Neural cell (in vitro differentiated cells): ENCODE measurements at regions not wholly inside any gene's neighbourhood (a gene's known extent, or its start where the extent isn't known, plus 50 kb on each side); places are given as distances from the start of the nearest gene placed in this dataset.
"Not testable (repeated sequence)": the region's sequence is repeated elsewhere in the genome, so short reads cannot be mapped to it uniquely, and the experiment has no call there.

Experiments used
- H2AFZ ChIP-seq: fragments of 200-600, 300-800 bp; sonication (generic), shearing (Covaris generic); 2 replicates; pipeline ENCODE4 v1.6.0; 2014; ENCODE audit warnings: low read depth, mild to moderate bottlenecking, antibody characterized with exemption, low read length, moderate library complexity
- H3F3A ChIP-seq: fragments of 200-600 bp; shearing (Covaris generic); 2 replicates; pipeline ENCODE4 v1.6.1; 2016; ENCODE audit warnings: mild to moderate bottlenecking, moderate library complexity, mixed read lengths, antibody characterized with exemption, low read length; ENCODE audit not compliant: insufficient read depth, poor library complexity, severe bottlenecking
- H3K27ac ChIP-seq: fragments of 200-600, 300-800 bp; sonication (generic), shearing (Covaris generic); 2 replicates; pipeline ENCODE4 v1.5.1; 2014; ENCODE audit warnings: mild to moderate bottlenecking, low read length, moderate library complexity
- H3K27me3 ChIP-seq: fragments of 300-800, 200-600 bp; sonication (generic), shearing (Covaris generic); 2 replicates; pipeline ENCODE4 v1.6.0; 2014; ENCODE audit warnings: mild to moderate bottlenecking, low read depth, low read length, moderate library complexity; ENCODE audit not compliant: insufficient read depth
- H3K36me3 ChIP-seq: fragments of 300-800, 200-600 bp; sonication (generic), shearing (Covaris generic); 2 replicates; pipeline ENCODE4 v1.5.1; 2014; ENCODE audit warnings: mild to moderate bottlenecking, antibody characterized with exemption, low read length, moderate library complexity; ENCODE audit not compliant: insufficient read depth
- H3K4me2 ChIP-seq: fragments of 300-800, 200-600 bp; sonication (generic), shearing (Covaris generic); 2 replicates; pipeline ENCODE4 v1.6.0; 2014; ENCODE audit warnings: mild to moderate bottlenecking, low read length
- H3K4me3 ChIP-seq: fragments of 300-800, 200-600 bp; sonication (generic), shearing (Covaris generic); 2 replicates; pipeline ENCODE4 v1.5.1; 2014; ENCODE audit warnings: mild to moderate bottlenecking, low read length, moderate library complexity
- H3K79me2 ChIP-seq: fragments of 200-600 bp; shearing (Covaris generic); replicated peaks from 2 replicates; pipeline ENCODE4 v1.6.0; 2014; ENCODE audit warnings: mild to moderate bottlenecking, low read length, moderate library complexity; ENCODE audit not compliant: insufficient read depth
- H3K9ac ChIP-seq: fragments of 300-800, 200-600 bp; sonication (generic), shearing (Covaris generic); 2 replicates; pipeline ENCODE4 v1.6.1; 2016; ENCODE audit warnings: mild to moderate bottlenecking, low read length, mixed read lengths
- H3K9me2 ChIP-seq: fragments of 200-600 bp; shearing (Covaris generic); 2 replicates; pipeline ENCODE4 v1.6.1; 2016; ENCODE audit warnings: mild to moderate bottlenecking, low read length, mixed read lengths; ENCODE audit not compliant: insufficient read depth
- H3K9me3 ChIP-seq: fragments of 200-600, 300-800 bp; sonication (generic), shearing (Covaris generic); 2 replicates; pipeline ENCODE4 v1.6.1; 2016; ENCODE audit warnings: mild to moderate bottlenecking, mixed run types, low read length, moderate library complexity, mixed read lengths
- H4K20me1 ChIP-seq: fragments of 200-600 bp; shearing (Covaris generic); 2 replicates; pipeline ENCODE4 v1.6.1; 2016; ENCODE audit warnings: mild to moderate bottlenecking, mixed run types; ENCODE audit not compliant: insufficient read depth
- EP300 ChIP-seq: fragments of 450-650 bp; conservative IDR thresholded peaks from 2 replicates; pipeline ENCODE4 v1.6.1; 2014; ENCODE audit warnings: antibody characterized with exemption, mild to moderate bottlenecking, moderate library complexity; ENCODE audit not compliant: poor library complexity, severe bottlenecking
- EZH2 ChIP-seq: fragments of 200-600, 300-800 bp; shearing (Covaris generic), sonication (generic); IDR thresholded peaks from 2 replicates; pipeline ENCODE4 v1.6.1; 2014; ENCODE audit warnings: antibody characterized with exemption, low read length, borderline replicate concordance, mild to moderate bottlenecking; ENCODE audit not compliant: insufficient read depth, poor library complexity, severe bottlenecking
- MXI1 ChIP-seq: fragments of 450-650 bp; conservative IDR thresholded peaks from 2 replicates; pipeline ENCODE4 v1.6.1; 2014; ENCODE audit warnings: antibody characterized with exemption, mild to moderate bottlenecking; ENCODE audit not compliant: poor library complexity, severe bottlenecking
- POLR2AphosphoS5 ChIP-seq: IDR thresholded peaks from 2 replicates; pipeline ENCODE4 v1.6.1; 2012
- RAD21 ChIP-seq: fragments of 450-650 bp; conservative IDR thresholded peaks from 2 replicates; pipeline ENCODE4 v1.6.1; 2014; ENCODE audit warnings: antibody characterized with exemption, mild to moderate bottlenecking, moderate library complexity
- SMC3 ChIP-seq: fragments of 450-650 bp; conservative IDR thresholded peaks from 2 replicates; pipeline ENCODE4 v1.6.1; 2014; ENCODE audit warnings: antibody characterized with exemption, mild to moderate bottlenecking, moderate library complexity; ENCODE audit not compliant: poor library complexity
- TAF1 ChIP-seq: IDR thresholded peaks from 2 replicates; pipeline ENCODE4 v1.6.1; 2012; ENCODE audit warnings: low read depth
- TF ChIP-seq, protein P1 (sequence below): fragments of 450-650 bp; IDR thresholded peaks from 2 replicates; pipeline ENCODE4 v1.5.1; 2014; ENCODE audit warnings: antibody characterized with exemption, mild to moderate bottlenecking, moderate library complexity; ENCODE audit not compliant: poor library complexity, severe bottlenecking
- TF ChIP-seq, protein P2 (sequence below): IDR thresholded peaks from 2 replicates; pipeline ENCODE4 v1.6.1; 2012; ENCODE audit warnings: borderline replicate concordance

DNA sequence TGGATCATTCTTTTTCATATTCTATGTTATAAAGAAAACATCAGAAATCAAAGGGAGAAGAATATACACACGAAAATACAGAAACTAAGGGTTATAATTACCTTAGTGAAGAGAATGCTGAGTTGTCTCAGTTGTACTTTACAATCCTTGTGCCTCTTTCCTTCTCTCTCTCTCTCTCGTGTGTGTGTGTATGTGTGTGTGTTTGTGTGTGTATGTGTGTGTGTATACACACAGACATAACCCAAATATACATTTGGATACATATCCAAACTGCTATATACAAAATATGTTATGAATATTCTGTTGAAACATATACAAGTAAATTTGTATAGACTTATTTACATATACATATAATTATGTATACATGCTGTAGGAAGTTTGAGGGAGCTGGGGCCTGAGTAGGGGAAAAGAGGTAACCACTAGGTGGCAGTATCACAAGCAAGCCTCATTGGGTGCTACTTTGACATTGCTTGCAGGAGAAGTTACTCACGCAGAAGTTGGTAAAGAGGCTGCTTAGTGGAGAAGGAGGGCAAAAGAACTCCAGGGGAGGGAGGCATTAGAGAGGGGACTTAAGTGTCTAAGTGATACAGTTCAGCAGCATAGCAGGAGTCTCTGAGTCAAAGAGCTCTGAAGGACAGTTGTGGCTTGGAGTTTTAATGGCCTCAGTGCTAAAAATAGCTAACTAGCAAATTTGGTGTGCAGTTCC, 465.1 kb upstream of the PCDH20 start:
- no peak overlapping the region for H2AFZ ChIP-seq
- no peaks in the 10 kb centered on the region for H3K79me2 ChIP-seq

DNA sequence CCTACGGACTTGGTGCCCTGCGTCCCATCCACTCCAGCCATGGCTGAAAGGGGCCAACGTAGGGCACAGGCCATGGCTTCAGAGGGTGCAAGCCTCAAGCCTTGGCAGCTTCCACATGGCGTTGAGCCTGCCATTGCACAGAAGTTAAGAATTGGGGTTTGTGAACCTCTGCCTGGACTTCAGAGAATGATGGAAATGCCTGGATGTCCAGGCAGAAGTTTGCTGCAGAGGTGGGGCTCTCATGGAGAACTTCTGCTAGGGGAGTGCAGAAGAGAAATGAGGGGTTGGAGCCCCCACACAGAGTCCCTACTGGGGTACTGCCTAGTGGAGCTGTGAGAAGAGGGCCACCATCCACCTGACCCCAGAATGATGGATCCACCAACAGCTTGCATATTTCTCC, 462.9 kb upstream of the PCDH20 start:
- H3K9me3 ChIP-seq, H3F3A ChIP-seq, H3K27me3 ChIP-seq: not testable (repeated sequence)

More for the DNA sequence above, 465.1 kb upstream of the PCDH20 start:
- Histone ChIP-seq H3K9me3 (no peaks in the 10 kb centered on the region), H3K9ac (no peak overlapping the region), H4K20me1 (no peaks in the 10 kb centered on the region), H3K36me3 (no peaks in the 10 kb centered on the region), H3K9me2 (no peaks in the 10 kb centered on the region), H3K4me2 (no peak overlapping the region), H3K27ac (no peak overlapping the region), H3K27me3 (no peaks in the 10 kb centered on the region), H3K4me3 (no peak overlapping the region), H3F3A (peaks cover 3% of the 10 kb centered on the region)
- TF ChIP-seq TAF1 (no peak), SMC3 (no peak), EP300 (no peak), RAD21 (no peak), POLR2AphosphoS5 (no peak), MXI1 (no peak), EZH2 (no peak)
- TF ChIP-seq, protein P1, sequence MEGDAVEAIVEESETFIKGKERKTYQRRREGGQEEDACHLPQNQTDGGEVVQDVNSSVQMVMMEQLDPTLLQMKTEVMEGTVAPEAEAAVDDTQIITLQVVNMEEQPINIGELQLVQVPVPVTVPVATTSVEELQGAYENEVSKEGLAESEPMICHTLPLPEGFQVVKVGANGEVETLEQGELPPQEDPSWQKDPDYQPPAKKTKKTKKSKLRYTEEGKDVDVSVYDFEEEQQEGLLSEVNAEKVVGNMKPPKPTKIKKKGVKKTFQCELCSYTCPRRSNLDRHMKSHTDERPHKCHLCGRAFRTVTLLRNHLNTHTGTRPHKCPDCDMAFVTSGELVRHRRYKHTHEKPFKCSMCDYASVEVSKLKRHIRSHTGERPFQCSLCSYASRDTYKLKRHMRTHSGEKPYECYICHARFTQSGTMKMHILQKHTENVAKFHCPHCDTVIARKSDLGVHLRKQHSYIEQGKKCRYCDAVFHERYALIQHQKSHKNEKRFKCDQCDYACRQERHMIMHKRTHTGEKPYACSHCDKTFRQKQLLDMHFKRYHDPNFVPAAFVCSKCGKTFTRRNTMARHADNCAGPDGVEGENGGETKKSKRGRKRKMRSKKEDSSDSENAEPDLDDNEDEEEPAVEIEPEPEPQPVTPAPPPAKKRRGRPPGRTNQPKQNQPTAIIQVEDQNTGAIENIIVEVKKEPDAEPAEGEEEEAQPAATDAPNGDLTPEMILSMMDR, result no peak
- TF ChIP-seq, protein P2, sequence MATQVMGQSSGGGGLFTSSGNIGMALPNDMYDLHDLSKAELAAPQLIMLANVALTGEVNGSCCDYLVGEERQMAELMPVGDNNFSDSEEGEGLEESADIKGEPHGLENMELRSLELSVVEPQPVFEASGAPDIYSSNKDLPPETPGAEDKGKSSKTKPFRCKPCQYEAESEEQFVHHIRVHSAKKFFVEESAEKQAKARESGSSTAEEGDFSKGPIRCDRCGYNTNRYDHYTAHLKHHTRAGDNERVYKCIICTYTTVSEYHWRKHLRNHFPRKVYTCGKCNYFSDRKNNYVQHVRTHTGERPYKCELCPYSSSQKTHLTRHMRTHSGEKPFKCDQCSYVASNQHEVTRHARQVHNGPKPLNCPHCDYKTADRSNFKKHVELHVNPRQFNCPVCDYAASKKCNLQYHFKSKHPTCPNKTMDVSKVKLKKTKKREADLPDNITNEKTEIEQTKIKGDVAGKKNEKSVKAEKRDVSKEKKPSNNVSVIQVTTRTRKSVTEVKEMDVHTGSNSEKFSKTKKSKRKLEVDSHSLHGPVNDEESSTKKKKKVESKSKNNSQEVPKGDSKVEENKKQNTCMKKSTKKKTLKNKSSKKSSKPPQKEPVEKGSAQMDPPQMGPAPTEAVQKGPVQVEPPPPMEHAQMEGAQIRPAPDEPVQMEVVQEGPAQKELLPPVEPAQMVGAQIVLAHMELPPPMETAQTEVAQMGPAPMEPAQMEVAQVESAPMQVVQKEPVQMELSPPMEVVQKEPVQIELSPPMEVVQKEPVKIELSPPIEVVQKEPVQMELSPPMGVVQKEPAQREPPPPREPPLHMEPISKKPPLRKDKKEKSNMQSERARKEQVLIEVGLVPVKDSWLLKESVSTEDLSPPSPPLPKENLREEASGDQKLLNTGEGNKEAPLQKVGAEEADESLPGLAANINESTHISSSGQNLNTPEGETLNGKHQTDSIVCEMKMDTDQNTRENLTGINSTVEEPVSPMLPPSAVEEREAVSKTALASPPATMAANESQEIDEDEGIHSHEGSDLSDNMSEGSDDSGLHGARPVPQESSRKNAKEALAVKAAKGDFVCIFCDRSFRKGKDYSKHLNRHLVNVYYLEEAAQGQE, result no peak

More for the DNA sequence above, 462.9 kb upstream of the PCDH20 start:
- not testable (repeated sequence) for H3K79me2 ChIP-seq, H2AFZ ChIP-seq, H4K20me1 ChIP-seq, H3K4me2 ChIP-seq, H3K36me3 ChIP-seq, H3K9ac ChIP-seq, H3K4me3 ChIP-seq, H3K9me2 ChIP-seq, H3K27ac ChIP-seq
